Adrenal gland (tissue), 9 donors: ENCODE measurements at regions not wholly inside any gene's neighbourhood (a gene's known extent, or its start where the extent isn't known, plus 50 kb on each side); places are given as distances from the start of the nearest gene placed in this dataset.

Source experiments
- DNase-seq, 7 donors: peaks; one replicate each; pipeline ENCODE4 v3.0.0-alpha.2; 2019 to 2020
- H3K27ac ChIP-seq, 5 donors: fragments of 200-600 bp; sonication (generic) in 4 of 5; 1 replicate in 3 of 5; 2 replicates in 2 of 5; pipeline versions ENCODE4 v1.5.1 to v1.8.0; 2016 to 2020; ENCODE audit warnings: mild to moderate bottlenecking in 1 of 5
- H3K27me3 ChIP-seq: fragments of 200-600 bp; 2 replicates; pipeline ENCODE4 v1.8.0; 2021
- H3K36me3 ChIP-seq, 2 donors: fragments of 200-600 bp; replicated peaks in 1 of 2; 1 replicate in 1 of 2; 2 replicates in 1 of 2; pipeline versions ENCODE4 v1.5.1 to v1.8.0; 2018 to 2022
- H3K4me1 ChIP-seq, 2 donors: fragments of 200-600 bp; replicated peaks in 1 of 2; 1 replicate in 1 of 2; 2 replicates in 1 of 2; pipeline versions ENCODE4 v1.5.1 to v1.8.0; 2018 to 2021
- H3K4me3 ChIP-seq, 4 donors: fragments of 200-600 bp; sonication (generic) in 3 of 4; one replicate each; pipeline ENCODE4 v1.5.1; 2016 to 2018
- H3K9me3 ChIP-seq, 3 donors: fragments of 200-600 bp; sonication (generic) in 1 of 3; replicated peaks in 1 of 3; 1 replicate in 2 of 3; 2 replicates in 1 of 3; pipeline versions ENCODE4 v1.5.1 to v1.8.0; 2016 to 2021
- CTCF ChIP-seq, 6 experiments: fragments of 450-650 bp in 4 of 6; fragments of 200-600 bp in 2 of 6; sonication (generic) in 1 of 6; IDR thresholded peaks; 1 replicate in 5 of 6; 2 replicates in 1 of 6; pipeline versions ENCODE4 v1.5.1 to v1.8.0; 2016 to 2021; ENCODE audit warnings: antibody characterized with exemption in 6 of 6, mild to moderate bottlenecking in 2 of 6, moderate library complexity in 1 of 6
- POLR2A ChIP-seq, 2 donors: fragments of 450-650 bp; IDR thresholded peaks; one replicate each; pipeline ENCODE4 v1.6.1; 2017; ENCODE audit warnings: antibody characterized with exemption in 2 of 2, mild to moderate bottlenecking in 2 of 2, moderate library complexity in 1 of 2
- WGBS, 4 donors: extraction: QIAGEN DNeasy Blood & Tissue Kit in 2 of 4; methylation state at CpG; one replicate each; pipeline versions ENCODE4 v1.1.5 to v1.1.7; 2013 to 2017; 5-methylcytosine and 5-hydroxymethylcytosine counted together
- intact Hi-C, 2 donors: fragments of 100-400 bp; cut with DNase I; formaldehyde crosslinking; loops; one replicate each; pipeline versions ENCODE4 v1.14.1 to v1.15.0; 2022 to 2023
- donor health status: healthy with polysubstance abuse.
- donor health status: Bipolar disorder and iron deficiency.
- donor health status: DM: yes; HTN: yes; CAD: no.
- donor health status: DM: no; HTN: no; CAD: no.
- donor health status: DM: no; HTN: no; CAD: no.

GRCh38 chr17:63019138-63019873 lies 53.3 kb downstream of the TANC2 start:
- intact Hi-C loops = no loop called here
- Histone ChIP-seq H3K9me3 (no peaks in the 10 kb centered on the region), H3K4me3 (no peak overlapping the region), H3K27ac (no peak overlapping the region), H3K36me3 (no peaks in the 10 kb centered on the region), H3K4me1 (no peaks in the 10 kb centered on the region), H3K27me3 (no peaks in the 10 kb centered on the region)
- WGBS, 4 donors = 95 to 97% (median 96%) methylated on average over 6 of the region's 6 CpGs
- DNase-seq = no peak
- no peak for TF ChIP-seq POLR2A (IDR thresholded peaks at IDR 0.05)
- TF ChIP-seq CTCF (IDR thresholded peaks at IDR 0.05) = no peak

DNA sequence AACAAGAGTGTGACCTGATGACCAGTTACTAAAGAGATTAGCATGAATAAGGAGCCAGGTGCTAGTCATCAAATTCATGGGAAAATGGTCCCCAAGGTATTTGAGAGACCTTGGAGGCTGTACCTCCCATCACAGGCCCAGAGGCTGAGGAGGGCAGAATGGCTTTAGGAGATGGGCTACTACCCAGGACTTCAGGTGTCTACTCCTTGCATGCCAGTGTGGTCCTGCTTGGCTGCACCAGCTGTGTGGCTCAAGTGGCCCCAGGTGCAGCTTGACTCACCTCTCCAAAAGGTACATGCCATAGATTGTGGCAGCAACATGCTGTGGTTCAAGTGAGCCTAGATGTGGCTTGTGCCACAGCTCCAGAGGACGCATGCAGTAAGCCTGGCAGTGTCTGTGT lies 56.5 kb downstream of the TANC2 start:
- H3K4me1 ChIP-seq = no peaks in the 10 kb centered on the region
- no peaks in the 10 kb centered on the region for H3K27me3 ChIP-seq
- no peak overlapping the region for H3K4me3 ChIP-seq
- DNase-seq = no peak
- intact Hi-C loops = no loop called here
- TF ChIP-seq POLR2A (IDR thresholded peaks at IDR 0.05) (no peak), CTCF (IDR thresholded peaks at IDR 0.05) (no peak)
- no peak overlapping the region for H3K27ac ChIP-seq
- H3K9me3 ChIP-seq = no peaks in the 10 kb centered on the region
- H3K36me3 ChIP-seq = no peaks in the 10 kb centered on the region
- 96 to 100% (median 100%) methylated on average over 1 of the region's 1 CpG; no CpG with 5 or more reads in 1 of the 4 donors for WGBS, 4 donors

DNA sequence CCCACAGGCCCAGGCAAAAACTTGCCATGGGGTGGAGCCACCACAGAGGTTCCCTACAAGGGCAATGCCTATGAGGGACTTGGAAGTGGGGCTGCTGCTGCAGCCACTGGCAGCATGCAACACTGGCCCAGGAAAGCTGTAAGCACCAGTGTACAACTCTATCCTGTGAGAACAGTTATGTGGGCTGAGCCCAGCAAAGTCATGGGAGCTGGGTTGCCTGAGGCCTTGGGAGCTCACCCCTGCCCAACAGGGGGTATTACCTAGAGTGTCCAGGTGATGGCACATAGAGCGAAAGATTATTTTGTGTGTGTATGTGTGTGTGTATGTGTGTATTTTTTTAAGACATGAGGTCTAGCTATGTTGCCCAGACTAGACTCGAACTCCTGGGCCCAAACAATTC lies 57.0 kb downstream of the TANC2 start:
- Histone ChIP-seq H3K4me3 (no peak overlapping the region), H3K9me3 (no peaks in the 10 kb centered on the region), H3K36me3 (no peaks in the 10 kb centered on the region), H3K27ac (no peak overlapping the region), H3K27me3 (no peaks in the 10 kb centered on the region), H3K4me1 (no peaks in the 10 kb centered on the region)
- intact Hi-C loops = no loop called here
- TF ChIP-seq CTCF (IDR thresholded peaks at IDR 0.05) (no peak), POLR2A (IDR thresholded peaks at IDR 0.05) (no peak)
- 94 to 100% (median 96%) methylated on average over 2 of the region's 2 CpGs for WGBS, 4 donors
- DNase-seq = no peak

GRCh38 chr17:63024201-63024600 lies 58.2 kb downstream of the TANC2 start:
- H3K27me3 ChIP-seq = no peaks in the 10 kb centered on the region
- 87 to 91% (median 89%) methylated on average over 4 of the region's 4 CpGs for WGBS, 4 donors
- intact Hi-C loops = no loop called here
- H3K9me3 ChIP-seq = no peaks in the 10 kb centered on the region
- no peak overlapping the region for H3K4me3 ChIP-seq
- no peaks in the 10 kb centered on the region for H3K4me1 ChIP-seq
- no peak for DNase-seq
- H3K27ac ChIP-seq = no peak overlapping the region
- TF ChIP-seq POLR2A (IDR thresholded peaks at IDR 0.05) (no peak), CTCF (IDR thresholded peaks at IDR 0.05) (no peak)
- no peaks in the 10 kb centered on the region for H3K36me3 ChIP-seq
